SK-N-SH (cell line): ENCODE measurements at regions not wholly inside any gene's neighbourhood (a gene's known extent, or its start where the extent isn't known, plus 50 kb on each side); places are given as distances from the start of the nearest gene placed in this dataset.

ENCODE experiments used
- EP300 ChIP-seq, 2 experiments: IDR thresholded peaks; 2 replicates each; pipeline versions ENCODE4 v1.4.0 to v1.6.1; 2012; ENCODE audit warnings: borderline replicate concordance in 1 of 2, low read depth in 1 of 2, low read length in 1 of 2
- MEF2A ChIP-seq: IDR thresholded peaks from 2 replicates; pipeline ENCODE4 v1.4.0; 2012; ENCODE audit warnings: low read depth, borderline replicate concordance
- POLR2AphosphoS5 ChIP-seq: IDR thresholded peaks from 2 replicates; pipeline ENCODE4 v1.6.1; 2012; ENCODE audit warnings: low read depth, low read length
- RCOR1 ChIP-seq: fragments of 150-350 bp; IDR thresholded peaks from 2 replicates; pipeline ENCODE4 v1.6.1; 2017; ENCODE audit warnings: antibody characterized with exemption, low read length
- SMC3 ChIP-seq: IDR thresholded peaks from 2 replicates; pipeline ENCODE4 v1.6.1; 2012; ENCODE audit warnings: low read depth, low read length, improper control_type of control experiment
- TAF1 ChIP-seq: IDR thresholded peaks from 2 replicates; pipeline ENCODE4 v1.6.1; 2012; ENCODE audit warnings: low read depth, mild to moderate bottlenecking, low read length, moderate library complexity, borderline replicate concordance
- TEAD4 ChIP-seq: IDR thresholded peaks from 2 replicates; pipeline ENCODE4 v1.4.0; 2012; ENCODE audit warnings: mild to moderate bottlenecking, borderline replicate concordance; ENCODE audit not compliant: insufficient read depth
- YY1 ChIP-seq: IDR thresholded peaks from 2 replicates; pipeline ENCODE4 v1.4.0; 2012; ENCODE audit warnings: low read depth, mild to moderate bottlenecking
- TF ChIP-seq, protein P1 (sequence below): fragments of 200-600 bp; sonication (generic); IDR thresholded peaks from 2 replicates; pipeline ENCODE4 v1.6.1; 2017; ENCODE audit warnings: antibody characterized with exemption, mild to moderate bottlenecking, moderate library complexity
- TF ChIP-seq, protein P2 (sequence below): fragments of 150-350 bp; IDR thresholded peaks from 2 replicates; pipeline ENCODE4 v1.6.1; 2017; ENCODE audit warnings: antibody characterized with exemption, low read length, low read depth, borderline replicate concordance
- TF ChIP-seq, protein P3 (sequence below): IDR thresholded peaks from 2 replicates; pipeline ENCODE4; 2012
- TF ChIP-seq, protein P4 (sequence below): IDR thresholded peaks from 2 replicates; pipeline ENCODE4 v1.6.1; 2012; ENCODE audit warnings: mild to moderate bottlenecking, low read depth, low read length, moderate library complexity

DNA sequence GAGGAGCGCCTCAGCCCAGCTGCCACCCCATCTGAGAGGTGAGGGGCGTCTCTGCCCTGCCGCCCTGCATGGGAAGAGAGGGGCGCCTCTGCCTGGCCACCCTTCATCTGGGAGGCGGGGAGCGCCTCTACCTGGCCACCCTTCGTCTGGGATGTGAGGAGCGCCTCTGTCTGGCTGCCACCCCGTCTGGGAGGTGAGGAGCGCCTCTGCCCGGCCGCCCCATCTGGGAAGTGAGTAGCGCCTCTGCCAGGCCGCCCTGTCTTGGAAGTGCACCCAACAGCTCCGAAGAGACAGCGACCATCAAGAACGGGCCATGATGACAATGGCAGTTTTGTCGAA lies 114.4 kb upstream of the CES5A start:
- TF ChIP-seq YY1 (no peak), RCOR1 (no peak), POLR2AphosphoS5 (no peak), SMC3 (no peak), MEF2A (no peak), TEAD4 (no peak), TAF1 (no peak), EP300 (IDR thresholded peaks at IDR 0.05; ENCODE audit: borderline replicate concordance in 1 of 2, low read depth in 1 of 2, low read length in 1 of 2) (no peak)
- TF ChIP-seq, protein P1, sequence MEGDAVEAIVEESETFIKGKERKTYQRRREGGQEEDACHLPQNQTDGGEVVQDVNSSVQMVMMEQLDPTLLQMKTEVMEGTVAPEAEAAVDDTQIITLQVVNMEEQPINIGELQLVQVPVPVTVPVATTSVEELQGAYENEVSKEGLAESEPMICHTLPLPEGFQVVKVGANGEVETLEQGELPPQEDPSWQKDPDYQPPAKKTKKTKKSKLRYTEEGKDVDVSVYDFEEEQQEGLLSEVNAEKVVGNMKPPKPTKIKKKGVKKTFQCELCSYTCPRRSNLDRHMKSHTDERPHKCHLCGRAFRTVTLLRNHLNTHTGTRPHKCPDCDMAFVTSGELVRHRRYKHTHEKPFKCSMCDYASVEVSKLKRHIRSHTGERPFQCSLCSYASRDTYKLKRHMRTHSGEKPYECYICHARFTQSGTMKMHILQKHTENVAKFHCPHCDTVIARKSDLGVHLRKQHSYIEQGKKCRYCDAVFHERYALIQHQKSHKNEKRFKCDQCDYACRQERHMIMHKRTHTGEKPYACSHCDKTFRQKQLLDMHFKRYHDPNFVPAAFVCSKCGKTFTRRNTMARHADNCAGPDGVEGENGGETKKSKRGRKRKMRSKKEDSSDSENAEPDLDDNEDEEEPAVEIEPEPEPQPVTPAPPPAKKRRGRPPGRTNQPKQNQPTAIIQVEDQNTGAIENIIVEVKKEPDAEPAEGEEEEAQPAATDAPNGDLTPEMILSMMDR, result no peak
- TF ChIP-seq, protein P2, sequence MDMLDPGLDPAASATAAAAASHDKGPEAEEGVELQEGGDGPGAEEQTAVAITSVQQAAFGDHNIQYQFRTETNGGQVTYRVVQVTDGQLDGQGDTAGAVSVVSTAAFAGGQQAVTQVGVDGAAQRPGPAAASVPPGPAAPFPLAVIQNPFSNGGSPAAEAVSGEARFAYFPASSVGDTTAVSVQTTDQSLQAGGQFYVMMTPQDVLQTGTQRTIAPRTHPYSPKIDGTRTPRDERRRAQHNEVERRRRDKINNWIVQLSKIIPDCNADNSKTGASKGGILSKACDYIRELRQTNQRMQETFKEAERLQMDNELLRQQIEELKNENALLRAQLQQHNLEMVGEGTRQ, result no peak
- TF ChIP-seq, protein P3, sequence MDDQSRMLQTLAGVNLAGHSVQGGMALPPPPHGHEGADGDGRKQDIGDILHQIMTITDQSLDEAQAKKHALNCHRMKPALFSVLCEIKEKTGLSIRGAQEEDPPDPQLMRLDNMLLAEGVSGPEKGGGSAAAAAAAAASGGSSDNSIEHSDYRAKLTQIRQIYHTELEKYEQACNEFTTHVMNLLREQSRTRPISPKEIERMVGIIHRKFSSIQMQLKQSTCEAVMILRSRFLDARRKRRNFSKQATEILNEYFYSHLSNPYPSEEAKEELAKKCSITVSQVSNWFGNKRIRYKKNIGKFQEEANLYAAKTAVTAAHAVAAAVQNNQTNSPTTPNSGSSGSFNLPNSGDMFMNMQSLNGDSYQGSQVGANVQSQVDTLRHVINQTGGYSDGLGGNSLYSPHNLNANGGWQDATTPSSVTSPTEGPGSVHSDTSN, result no peak
- TF ChIP-seq, protein P4, sequence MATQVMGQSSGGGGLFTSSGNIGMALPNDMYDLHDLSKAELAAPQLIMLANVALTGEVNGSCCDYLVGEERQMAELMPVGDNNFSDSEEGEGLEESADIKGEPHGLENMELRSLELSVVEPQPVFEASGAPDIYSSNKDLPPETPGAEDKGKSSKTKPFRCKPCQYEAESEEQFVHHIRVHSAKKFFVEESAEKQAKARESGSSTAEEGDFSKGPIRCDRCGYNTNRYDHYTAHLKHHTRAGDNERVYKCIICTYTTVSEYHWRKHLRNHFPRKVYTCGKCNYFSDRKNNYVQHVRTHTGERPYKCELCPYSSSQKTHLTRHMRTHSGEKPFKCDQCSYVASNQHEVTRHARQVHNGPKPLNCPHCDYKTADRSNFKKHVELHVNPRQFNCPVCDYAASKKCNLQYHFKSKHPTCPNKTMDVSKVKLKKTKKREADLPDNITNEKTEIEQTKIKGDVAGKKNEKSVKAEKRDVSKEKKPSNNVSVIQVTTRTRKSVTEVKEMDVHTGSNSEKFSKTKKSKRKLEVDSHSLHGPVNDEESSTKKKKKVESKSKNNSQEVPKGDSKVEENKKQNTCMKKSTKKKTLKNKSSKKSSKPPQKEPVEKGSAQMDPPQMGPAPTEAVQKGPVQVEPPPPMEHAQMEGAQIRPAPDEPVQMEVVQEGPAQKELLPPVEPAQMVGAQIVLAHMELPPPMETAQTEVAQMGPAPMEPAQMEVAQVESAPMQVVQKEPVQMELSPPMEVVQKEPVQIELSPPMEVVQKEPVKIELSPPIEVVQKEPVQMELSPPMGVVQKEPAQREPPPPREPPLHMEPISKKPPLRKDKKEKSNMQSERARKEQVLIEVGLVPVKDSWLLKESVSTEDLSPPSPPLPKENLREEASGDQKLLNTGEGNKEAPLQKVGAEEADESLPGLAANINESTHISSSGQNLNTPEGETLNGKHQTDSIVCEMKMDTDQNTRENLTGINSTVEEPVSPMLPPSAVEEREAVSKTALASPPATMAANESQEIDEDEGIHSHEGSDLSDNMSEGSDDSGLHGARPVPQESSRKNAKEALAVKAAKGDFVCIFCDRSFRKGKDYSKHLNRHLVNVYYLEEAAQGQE, result no peak
